GM23338 (cell line): ENCODE measurements at regions not wholly inside any gene's neighbourhood (a gene's known extent, or its start where the extent isn't known, plus 50 kb on each side); places are given as distances from the start of the nearest gene placed in this dataset.
A peak's percentile ranks its signal among the peaks of the same experiment; 100 is the strongest.

ENCODE experiments used
- ATAC-seq: fragments of 200-7000 bp; cut with Tn5 transposase; 3 replicates; pipeline ENCODE4 v1.9.1; 2020
- DNase-seq: peaks from one replicate; pipeline ENCODE4 v3.0.0-alpha.2; 2015; ENCODE audit warnings: low spot score
- H2AFZ ChIP-seq: fragments of 200-600 bp; sonication (generic); 2 replicates; pipeline ENCODE4 v1.8.0; 2016; ENCODE audit warnings: antibody characterized with exemption, mild to moderate bottlenecking, moderate library complexity
- H3F3A ChIP-seq: fragments of 200-600 bp; sonication (generic); replicated peaks from 2 replicates; pipeline ENCODE4 v1.8.0; 2017; ENCODE audit warnings: antibody characterized with exemption, mixed run types, low read depth
- H3K27ac ChIP-seq: fragments of 200-600 bp; sonication (generic); 2 replicates; pipeline ENCODE4 v1.6.1; 2016; ENCODE audit warnings: low read depth
- H3K27me3 ChIP-seq: fragments of 200-600 bp; sonication (generic); 2 replicates; pipeline ENCODE4 v1.8.0; 2016; ENCODE audit warnings: mild to moderate bottlenecking, mixed run types, moderate library complexity; ENCODE audit not compliant: insufficient read depth
- H3K36me3 ChIP-seq: fragments of 200-600 bp; sonication (generic); 2 replicates; pipeline ENCODE4 v1.8.0; 2016; ENCODE audit warnings: mild to moderate bottlenecking; ENCODE audit not compliant: insufficient read depth
- H3K4me1 ChIP-seq: fragments of 200-600 bp; sonication (generic); 2 replicates; pipeline ENCODE4 v1.8.0; 2016; ENCODE audit warnings: mild to moderate bottlenecking, moderate library complexity; ENCODE audit not compliant: insufficient read depth
- H3K4me2 ChIP-seq: fragments of 200-600 bp; sonication (generic); 2 replicates; pipeline ENCODE4 v1.7.1; 2017; ENCODE audit warnings: mixed run types
- H3K4me3 ChIP-seq: fragments of 200-600 bp; sonication (generic); 2 replicates; pipeline ENCODE4 v1.6.1; 2016; ENCODE audit warnings: mixed run types
- H3K79me2 ChIP-seq: fragments of 200-600 bp; sonication (generic); replicated peaks from 2 replicates; pipeline ENCODE4 v1.8.0; 2017; ENCODE audit warnings: mild to moderate bottlenecking; ENCODE audit not compliant: insufficient read depth
- H3K9me2 ChIP-seq: fragments of 200-600 bp; sonication (generic); 2 replicates; pipeline ENCODE4 v1.8.0; 2017; ENCODE audit not compliant: insufficient read depth
- H4K20me1 ChIP-seq: fragments of 200-600 bp; sonication (generic); replicated peaks from 2 replicates; pipeline ENCODE4 v1.8.0; 2017; ENCODE audit warnings: mild to moderate bottlenecking; ENCODE audit not compliant: insufficient read depth
- H3K27ac Mint-ChIP-seq: 2 replicates; pipeline ENCODE4 v1.8.0; 2020; ENCODE audit warnings: inconsistent platforms, mild to moderate bottlenecking, moderate library complexity, mixed read lengths
- H3K27me3 Mint-ChIP-seq: 3 replicates; pipeline ENCODE4 v1.8.0; 2022; ENCODE audit warnings: low read depth, mild to moderate bottlenecking, moderate library complexity, mixed read lengths, inconsistent platforms; ENCODE audit not compliant: insufficient read depth, poor library complexity
- H3K36me3 Mint-ChIP-seq: 3 replicates; pipeline ENCODE4 v1.8.0; 2021; ENCODE audit warnings: low read depth, mild to moderate bottlenecking, inconsistent platforms, moderate library complexity, mixed read lengths
- H3K4me1 Mint-ChIP-seq: 3 replicates; pipeline ENCODE4 v1.8.0; 2020; ENCODE audit warnings: mild to moderate bottlenecking, inconsistent platforms, mixed read lengths
- H3K4me3 Mint-ChIP-seq: 3 replicates; pipeline ENCODE4 v1.8.0; 2021; ENCODE audit warnings: moderate library complexity, mild to moderate bottlenecking, inconsistent platforms, mixed read lengths
- H3K9me3 Mint-ChIP-seq: 3 replicates; pipeline ENCODE4 v1.8.0; 2020; ENCODE audit warnings: moderate library complexity, mild to moderate bottlenecking, inconsistent platforms, mixed read lengths
- CREB1 ChIP-seq: fragments of 250-450 bp; sonication (Bioruptor Pico); IDR thresholded peaks from 2 replicates; pipeline ENCODE4 v1.5.0; 2020; ENCODE audit warnings: low read depth, mild to moderate bottlenecking, moderate library complexity
- EZH2 ChIP-seq: fragments of 200-600 bp; sonication (generic); IDR thresholded peaks from one replicate; pipeline ENCODE4 v1.8.0; 2017; ENCODE audit warnings: antibody characterized with exemption, mild to moderate bottlenecking, low read depth; ENCODE audit not compliant: unreplicated experiment
- EZH2phosphoT487 ChIP-seq: fragments of 200-600 bp; sonication (generic); IDR thresholded peaks from one replicate; pipeline ENCODE4 v1.8.1; 2018; ENCODE audit warnings: antibody characterized with exemption; ENCODE audit not compliant: unreplicated experiment
- JUNB ChIP-seq: IDR thresholded peaks from one replicate; pipeline ENCODE4 v1.6.1; 2016; ENCODE audit warnings: antibody characterized with exemption; ENCODE audit not compliant: unreplicated experiment
- NANOG ChIP-seq: IDR thresholded peaks from 2 replicates; pipeline ENCODE4 v1.6.1; 2016; ENCODE audit warnings: antibody characterized with exemption, borderline replicate concordance
- POLR2AphosphoS5 ChIP-seq: IDR thresholded peaks from 2 replicates; pipeline ENCODE4 v1.6.1; 2016; ENCODE audit warnings: antibody characterized with exemption, low read depth
- STAT1 ChIP-seq: IDR thresholded peaks from one replicate; pipeline ENCODE4 v1.6.1; 2016; ENCODE audit warnings: antibody characterized with exemption; ENCODE audit not compliant: unreplicated experiment
- ZNF114 ChIP-seq: fragments of 250-450 bp; sonication (Bioruptor Pico); IDR thresholded peaks from 2 replicates; pipeline ENCODE4 v1.5.0; 2020; ENCODE audit warnings: mild to moderate bottlenecking, moderate library complexity
- TF ChIP-seq, protein P1 (sequence below): fragments of 250-450 bp; sonication (Bioruptor Pico); IDR thresholded peaks from 2 replicates; pipeline ENCODE4 v1.5.0; 2020; ENCODE audit warnings: mild to moderate bottlenecking, moderate library complexity
- TF ChIP-seq, protein P2 (sequence below): IDR thresholded peaks from one replicate; pipeline ENCODE4 v1.6.1; 2018; ENCODE audit warnings: antibody characterized with exemption; ENCODE audit not compliant: unreplicated experiment
- TF ChIP-seq, protein P3 (sequence below): IDR thresholded peaks from 2 replicates; pipeline ENCODE4 v1.6.1; 2016; ENCODE audit warnings: antibody characterized with exemption
- TF ChIP-seq, protein P4 (sequence below), 2 experiments: fragments of 200-600 bp in 1 of 2; sonication (generic) in 1 of 2; conservative IDR thresholded peaks; 2 replicates each; pipeline versions ENCODE4 v1.5.1 to v1.6.1; 2016 to 2017; ENCODE audit warnings: antibody characterized with exemption in 2 of 2, low read depth in 2 of 2, mild to moderate bottlenecking in 2 of 2, moderate library complexity in 1 of 2

DNA sequence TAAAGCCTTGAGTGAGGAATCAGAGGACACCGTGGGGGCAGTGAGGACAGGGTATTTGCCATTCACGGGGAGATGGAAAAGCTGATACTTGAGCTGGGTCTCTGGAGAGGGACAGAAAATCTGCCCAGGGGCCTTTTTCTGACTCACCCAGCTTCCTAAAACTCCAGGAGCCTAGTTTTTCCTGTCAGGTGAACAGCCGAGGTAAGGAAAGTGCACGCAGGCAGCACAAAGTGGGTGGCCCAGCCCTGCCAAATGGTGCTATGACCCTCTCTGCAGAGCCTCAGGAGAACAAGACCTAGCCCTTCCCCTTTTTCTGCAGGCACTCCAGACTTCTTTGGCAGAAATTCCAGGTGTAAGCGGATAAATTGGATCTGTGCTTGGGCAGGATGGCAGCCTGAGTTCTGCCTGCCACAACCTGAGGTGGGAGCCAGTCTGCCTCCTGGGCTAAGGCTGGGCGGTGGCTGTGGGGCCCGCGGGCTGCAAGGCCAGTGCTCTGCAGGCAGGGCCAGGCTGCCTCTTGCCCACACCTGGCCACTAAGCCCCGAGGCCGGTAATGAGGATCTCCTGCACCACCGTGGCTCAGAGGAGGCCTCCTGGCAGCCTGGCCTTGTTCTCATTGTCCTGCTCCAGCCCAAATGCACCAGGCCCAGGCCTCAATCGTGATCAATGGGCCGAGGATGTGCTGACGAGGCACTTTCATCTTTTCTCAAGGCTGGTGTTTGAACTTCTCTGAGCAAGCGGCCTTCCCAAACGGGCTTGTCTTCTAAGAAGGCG is 72.9 kb upstream of the LMO1 start:
- H3K79me2 ChIP-seq, result no peaks in the 10 kb centered on the region
- H4K20me1 ChIP-seq, result no peaks in the 10 kb centered on the region
- H3K4me3 Mint-ChIP-seq, result no peak overlapping the region
- H3K4me2 ChIP-seq, result no peak overlapping the region
- ATAC-seq, result peak; percentile 8; the same call in 1 of the 3 replicates
- H3K9me2 ChIP-seq, result no peaks in the 10 kb centered on the region
- no peaks in the 10 kb centered on the region for H3K27me3 ChIP-seq
- H3K4me1 Mint-ChIP-seq, result peaks cover 25% of the 10 kb centered on the region
- no peak overlapping the region for H3K4me3 ChIP-seq
- no peak overlapping the region for H3K27ac ChIP-seq
- H3F3A ChIP-seq, result no peaks in the 10 kb centered on the region
- no peak for DNase-seq
- peaks cover 14% of the 10 kb centered on the region for H3K27me3 Mint-ChIP-seq
- peak overlapping the region; percentile 47; the same call in 1 of the 2 replicates for H2AFZ ChIP-seq
- H3K36me3 Mint-ChIP-seq, result no peaks in the 10 kb centered on the region
- H3K36me3 ChIP-seq, result no peaks in the 10 kb centered on the region
- no peak overlapping the region for H3K27ac Mint-ChIP-seq
- peaks cover 4% of the 10 kb centered on the region; the same call in 1 of the 2 replicates for H3K4me1 ChIP-seq
- no peaks in the 10 kb centered on the region; the same call in 2 of the 3 replicates for H3K9me3 Mint-ChIP-seq
- TF ChIP-seq ZNF114, result no peak
- no peak for TF ChIP-seq NANOG
- TF ChIP-seq, protein P1, sequence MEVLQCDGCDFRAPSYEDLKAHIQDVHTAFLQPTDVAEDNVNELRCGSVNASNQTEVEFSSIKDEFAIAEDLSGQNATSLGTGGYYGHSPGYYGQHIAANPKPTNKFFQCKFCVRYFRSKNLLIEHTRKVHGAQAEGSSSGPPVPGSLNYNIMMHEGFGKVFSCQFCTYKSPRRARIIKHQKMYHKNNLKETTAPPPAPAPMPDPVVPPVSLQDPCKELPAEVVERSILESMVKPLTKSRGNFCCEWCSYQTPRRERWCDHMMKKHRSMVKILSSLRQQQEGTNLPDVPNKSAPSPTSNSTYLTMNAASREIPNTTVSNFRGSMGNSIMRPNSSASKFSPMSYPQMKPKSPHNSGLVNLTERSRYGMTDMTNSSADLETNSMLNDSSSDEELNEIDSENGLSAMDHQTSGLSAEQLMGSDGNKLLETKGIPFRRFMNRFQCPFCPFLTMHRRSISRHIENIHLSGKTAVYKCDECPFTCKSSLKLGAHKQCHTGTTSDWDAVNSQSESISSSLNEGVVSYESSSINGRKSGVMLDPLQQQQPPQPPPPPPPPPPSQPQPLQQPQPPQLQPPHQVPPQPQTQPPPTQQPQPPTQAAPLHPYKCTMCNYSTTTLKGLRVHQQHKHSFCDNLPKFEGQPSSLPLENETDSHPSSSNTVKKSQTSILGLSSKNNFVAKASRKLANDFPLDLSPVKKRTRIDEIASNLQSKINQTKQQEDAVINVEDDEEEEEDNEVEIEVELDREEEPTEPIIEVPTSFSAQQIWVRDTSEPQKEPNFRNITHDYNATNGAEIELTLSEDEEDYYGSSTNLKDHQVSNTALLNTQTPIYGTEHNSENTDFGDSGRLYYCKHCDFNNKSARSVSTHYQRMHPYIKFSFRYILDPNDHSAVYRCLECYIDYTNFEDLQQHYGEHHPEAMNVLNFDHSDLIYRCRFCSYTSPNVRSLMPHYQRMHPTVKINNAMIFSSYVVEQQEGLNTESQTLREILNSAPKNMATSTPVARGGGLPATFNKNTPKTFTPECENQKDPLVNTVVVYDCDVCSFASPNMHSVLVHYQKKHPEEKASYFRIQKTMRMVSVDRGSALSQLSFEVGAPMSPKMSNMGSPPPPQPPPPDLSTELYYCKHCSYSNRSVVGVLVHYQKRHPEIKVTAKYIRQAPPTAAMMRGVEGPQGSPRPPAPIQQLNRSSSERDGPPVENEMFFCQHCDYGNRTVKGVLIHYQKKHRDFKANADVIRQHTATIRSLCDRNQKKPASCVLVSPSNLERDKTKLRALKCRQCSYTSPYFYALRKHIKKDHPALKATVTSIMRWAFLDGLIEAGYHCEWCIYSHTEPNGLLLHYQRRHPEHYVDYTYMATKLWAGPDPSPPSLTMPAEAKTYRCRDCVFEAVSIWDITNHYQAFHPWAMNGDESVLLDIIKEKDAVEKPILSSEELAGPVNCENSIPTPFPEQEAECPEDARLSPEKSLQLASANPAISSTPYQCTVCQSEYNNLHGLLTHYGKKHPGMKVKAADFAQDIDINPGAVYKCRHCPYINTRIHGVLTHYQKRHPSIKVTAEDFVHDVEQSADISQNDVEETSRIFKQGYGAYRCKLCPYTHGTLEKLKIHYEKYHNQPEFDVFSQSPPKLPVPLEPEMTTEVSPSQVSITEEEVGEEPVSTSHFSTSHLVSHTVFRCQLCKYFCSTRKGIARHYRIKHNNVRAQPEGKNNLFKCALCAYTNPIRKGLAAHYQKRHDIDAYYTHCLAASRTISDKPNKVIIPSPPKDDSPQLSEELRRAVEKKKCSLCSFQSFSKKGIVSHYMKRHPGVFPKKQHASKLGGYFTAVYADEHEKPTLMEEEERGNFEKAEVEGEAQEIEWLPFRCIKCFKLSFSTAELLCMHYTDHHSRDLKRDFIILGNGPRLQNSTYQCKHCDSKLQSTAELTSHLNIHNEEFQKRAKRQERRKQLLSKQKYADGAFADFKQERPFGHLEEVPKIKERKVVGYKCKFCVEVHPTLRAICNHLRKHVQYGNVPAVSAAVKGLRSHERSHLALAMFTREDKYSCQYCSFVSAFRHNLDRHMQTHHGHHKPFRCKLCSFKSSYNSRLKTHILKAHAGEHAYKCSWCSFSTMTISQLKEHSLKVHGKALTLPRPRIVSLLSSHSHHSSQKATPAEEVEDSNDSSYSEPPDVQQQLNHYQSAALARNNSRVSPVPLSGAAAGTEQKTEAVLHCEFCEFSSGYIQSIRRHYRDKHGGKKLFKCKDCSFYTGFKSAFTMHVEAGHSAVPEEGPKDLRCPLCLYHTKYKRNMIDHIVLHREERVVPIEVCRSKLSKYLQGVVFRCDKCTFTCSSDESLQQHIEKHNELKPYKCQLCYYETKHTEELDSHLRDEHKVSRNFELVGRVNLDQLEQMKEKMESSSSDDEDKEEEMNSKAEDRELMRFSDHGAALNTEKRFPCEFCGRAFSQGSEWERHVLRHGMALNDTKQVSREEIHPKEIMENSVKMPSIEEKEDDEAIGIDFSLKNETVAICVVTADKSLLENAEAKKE (CRISPR knock-in tag), result no peak
- TF ChIP-seq CREB1 (CRISPR knock-in tag), result no peak
- no peak for TF ChIP-seq POLR2AphosphoS5
- TF ChIP-seq, protein P2, sequence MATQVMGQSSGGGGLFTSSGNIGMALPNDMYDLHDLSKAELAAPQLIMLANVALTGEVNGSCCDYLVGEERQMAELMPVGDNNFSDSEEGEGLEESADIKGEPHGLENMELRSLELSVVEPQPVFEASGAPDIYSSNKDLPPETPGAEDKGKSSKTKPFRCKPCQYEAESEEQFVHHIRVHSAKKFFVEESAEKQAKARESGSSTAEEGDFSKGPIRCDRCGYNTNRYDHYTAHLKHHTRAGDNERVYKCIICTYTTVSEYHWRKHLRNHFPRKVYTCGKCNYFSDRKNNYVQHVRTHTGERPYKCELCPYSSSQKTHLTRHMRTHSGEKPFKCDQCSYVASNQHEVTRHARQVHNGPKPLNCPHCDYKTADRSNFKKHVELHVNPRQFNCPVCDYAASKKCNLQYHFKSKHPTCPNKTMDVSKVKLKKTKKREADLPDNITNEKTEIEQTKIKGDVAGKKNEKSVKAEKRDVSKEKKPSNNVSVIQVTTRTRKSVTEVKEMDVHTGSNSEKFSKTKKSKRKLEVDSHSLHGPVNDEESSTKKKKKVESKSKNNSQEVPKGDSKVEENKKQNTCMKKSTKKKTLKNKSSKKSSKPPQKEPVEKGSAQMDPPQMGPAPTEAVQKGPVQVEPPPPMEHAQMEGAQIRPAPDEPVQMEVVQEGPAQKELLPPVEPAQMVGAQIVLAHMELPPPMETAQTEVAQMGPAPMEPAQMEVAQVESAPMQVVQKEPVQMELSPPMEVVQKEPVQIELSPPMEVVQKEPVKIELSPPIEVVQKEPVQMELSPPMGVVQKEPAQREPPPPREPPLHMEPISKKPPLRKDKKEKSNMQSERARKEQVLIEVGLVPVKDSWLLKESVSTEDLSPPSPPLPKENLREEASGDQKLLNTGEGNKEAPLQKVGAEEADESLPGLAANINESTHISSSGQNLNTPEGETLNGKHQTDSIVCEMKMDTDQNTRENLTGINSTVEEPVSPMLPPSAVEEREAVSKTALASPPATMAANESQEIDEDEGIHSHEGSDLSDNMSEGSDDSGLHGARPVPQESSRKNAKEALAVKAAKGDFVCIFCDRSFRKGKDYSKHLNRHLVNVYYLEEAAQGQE, result no peak
- TF ChIP-seq, protein P3, sequence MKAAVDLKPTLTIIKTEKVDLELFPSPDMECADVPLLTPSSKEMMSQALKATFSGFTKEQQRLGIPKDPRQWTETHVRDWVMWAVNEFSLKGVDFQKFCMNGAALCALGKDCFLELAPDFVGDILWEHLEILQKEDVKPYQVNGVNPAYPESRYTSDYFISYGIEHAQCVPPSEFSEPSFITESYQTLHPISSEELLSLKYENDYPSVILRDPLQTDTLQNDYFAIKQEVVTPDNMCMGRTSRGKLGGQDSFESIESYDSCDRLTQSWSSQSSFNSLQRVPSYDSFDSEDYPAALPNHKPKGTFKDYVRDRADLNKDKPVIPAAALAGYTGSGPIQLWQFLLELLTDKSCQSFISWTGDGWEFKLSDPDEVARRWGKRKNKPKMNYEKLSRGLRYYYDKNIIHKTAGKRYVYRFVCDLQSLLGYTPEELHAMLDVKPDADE, result no peak
- no peak for TF ChIP-seq EZH2phosphoT487
- TF ChIP-seq, protein P4, sequence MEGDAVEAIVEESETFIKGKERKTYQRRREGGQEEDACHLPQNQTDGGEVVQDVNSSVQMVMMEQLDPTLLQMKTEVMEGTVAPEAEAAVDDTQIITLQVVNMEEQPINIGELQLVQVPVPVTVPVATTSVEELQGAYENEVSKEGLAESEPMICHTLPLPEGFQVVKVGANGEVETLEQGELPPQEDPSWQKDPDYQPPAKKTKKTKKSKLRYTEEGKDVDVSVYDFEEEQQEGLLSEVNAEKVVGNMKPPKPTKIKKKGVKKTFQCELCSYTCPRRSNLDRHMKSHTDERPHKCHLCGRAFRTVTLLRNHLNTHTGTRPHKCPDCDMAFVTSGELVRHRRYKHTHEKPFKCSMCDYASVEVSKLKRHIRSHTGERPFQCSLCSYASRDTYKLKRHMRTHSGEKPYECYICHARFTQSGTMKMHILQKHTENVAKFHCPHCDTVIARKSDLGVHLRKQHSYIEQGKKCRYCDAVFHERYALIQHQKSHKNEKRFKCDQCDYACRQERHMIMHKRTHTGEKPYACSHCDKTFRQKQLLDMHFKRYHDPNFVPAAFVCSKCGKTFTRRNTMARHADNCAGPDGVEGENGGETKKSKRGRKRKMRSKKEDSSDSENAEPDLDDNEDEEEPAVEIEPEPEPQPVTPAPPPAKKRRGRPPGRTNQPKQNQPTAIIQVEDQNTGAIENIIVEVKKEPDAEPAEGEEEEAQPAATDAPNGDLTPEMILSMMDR (conservative IDR thresholded peaks at IDR 0.05; ENCODE audit: low read depth in 2 of 2), result no peak
- no peak for TF ChIP-seq JUNB
- TF ChIP-seq EZH2, result no peak
- no peak for TF ChIP-seq STAT1
